ENCODE measurements at regions not wholly inside any gene's neighbourhood (a gene's known extent, or its start where the extent isn't known, plus 50 kb on each side); places are given as distances from the start of the nearest gene placed in this dataset.

GRCh38 chr21:16811011-16811410 lies 701.8 kb upstream of the CXADR start:
- Histone ChIP-seq H3K4me3 (ENCODE audit: low read length) (no peak overlapping the region), H3K27ac (ENCODE audit: low read length) (no peak overlapping the region)

GRCh38 chr21:16811970-16812369 lies 700.9 kb upstream of the CXADR start:
- H3K27me3 ChIP-seq (ENCODE audit: insufficient read depth, low read length), result no peaks in the 10 kb centered on the region
- H3K4me1 ChIP-seq (ENCODE audit: insufficient read depth, low read length), result peaks cover 6% of the 10 kb centered on the region; the same call in 1 of the 2 replicates
- H3K4me3 ChIP-seq (ENCODE audit: low read length), result no peak overlapping the region
- H3K36me3 ChIP-seq (ENCODE audit: insufficient read depth, low read depth, low read length), result no peaks in the 10 kb centered on the region
- no peak overlapping the region for H3K27ac ChIP-seq (ENCODE audit: low read length)
- no peak overlapping the region for H3K9ac ChIP-seq (ENCODE audit: low read depth, low read length)
- H3K9me3 ChIP-seq (ENCODE audit: insufficient read depth, low read depth, low read length), result no peaks in the 10 kb centered on the region

More at GRCh38 chr21:16811011-16811410, 701.8 kb upstream of the CXADR start:
- H3K4me1 ChIP-seq (ENCODE audit: insufficient read depth, low read length), result peaks cover 6% of the 10 kb centered on the region; the same call in 1 of the 2 replicates
- H3K36me3 ChIP-seq (ENCODE audit: insufficient read depth, low read depth, low read length), result no peaks in the 10 kb centered on the region
- no peaks in the 10 kb centered on the region for H3K27me3 ChIP-seq (ENCODE audit: insufficient read depth, low read length)
- no peaks in the 10 kb centered on the region for H3K9me3 ChIP-seq (ENCODE audit: insufficient read depth, low read depth, low read length)
- no peak overlapping the region for H3K9ac ChIP-seq (ENCODE audit: low read depth, low read length)

GRCh38 chr21:16815243-16815642 lies 697.6 kb upstream of the CXADR start:
- Histone ChIP-seq H3K4me1 (ENCODE audit: insufficient read depth, low read length) (peaks cover 6% of the 10 kb centered on the region; the same call in 1 of the 2 replicates), H3K9ac (ENCODE audit: low read depth, low read length) (no peak overlapping the region), H3K27me3 (ENCODE audit: insufficient read depth, low read length) (no peaks in the 10 kb centered on the region), H3K27ac (ENCODE audit: low read length) (no peak overlapping the region), H3K9me3 (ENCODE audit: insufficient read depth, low read depth, low read length) (no peaks in the 10 kb centered on the region), H3K36me3 (ENCODE audit: insufficient read depth, low read depth, low read length) (no peaks in the 10 kb centered on the region), H3K4me3 (ENCODE audit: low read length) (no peak overlapping the region)

- H3K9ac ChIP-seq (ENCODE audit: low read depth, low read length), result no peak overlapping the region
- no peaks in the 10 kb centered on the region for H3K36me3 ChIP-seq (ENCODE audit: insufficient read depth, low read depth, low read length)
- H3K9me3 ChIP-seq (ENCODE audit: insufficient read depth, low read depth, low read length), result no peaks in the 10 kb centered on the region
- H3K27me3 ChIP-seq (ENCODE audit: insufficient read depth, low read length), result no peaks in the 10 kb centered on the region
- no peaks in the 10 kb centered on the region; the same call in 1 of the 2 replicates for H3K4me1 ChIP-seq (ENCODE audit: insufficient read depth, low read length)
- H3K4me3 ChIP-seq (ENCODE audit: low read length), result no peak overlapping the region
- no peak overlapping the region for H3K27ac ChIP-seq (ENCODE audit: low read length)
These were observed 691.3 kb upstream of the CXADR start for GRCh38 chr21:16821588-16821987.

- H3K4me3 ChIP-seq (ENCODE audit: low read length), result peak overlapping the region; percentile 25
- peak overlapping the region; percentile 45 for H3K27ac ChIP-seq (ENCODE audit: low read length)
These were observed 683.3 kb upstream of the CXADR start for GRCh38 chr21:16829532-16829931.

GRCh38 chr21:16832791-16833190 lies 680.1 kb upstream of the CXADR start:
- H3K36me3 ChIP-seq (ENCODE audit: insufficient read depth, low read depth, low read length), result no peaks in the 10 kb centered on the region
- no peaks in the 10 kb centered on the region for H3K9me3 ChIP-seq (ENCODE audit: insufficient read depth, low read depth, low read length)
- no peak overlapping the region for H3K9ac ChIP-seq (ENCODE audit: low read depth, low read length)
- H3K4me3 ChIP-seq (ENCODE audit: low read length), result no peak overlapping the region
- H3K4me1 ChIP-seq (ENCODE audit: insufficient read depth, low read length), result peaks cover 29% of the 10 kb centered on the region; the same call in 1 of the 2 replicates
- H3K27ac ChIP-seq (ENCODE audit: low read length), result no peak overlapping the region
- H3K27me3 ChIP-seq (ENCODE audit: insufficient read depth, low read length), result no peaks in the 10 kb centered on the region

More at GRCh38 chr21:16829532-16829931, 683.3 kb upstream of the CXADR start:
- H3K9me3 ChIP-seq (ENCODE audit: insufficient read depth, low read depth, low read length), result no peaks in the 10 kb centered on the region
- H3K27me3 ChIP-seq (ENCODE audit: insufficient read depth, low read length), result no peaks in the 10 kb centered on the region
- H3K36me3 ChIP-seq (ENCODE audit: insufficient read depth, low read depth, low read length), result no peaks in the 10 kb centered on the region
- no peak overlapping the region; the same call in 1 of the 2 replicates for H3K9ac ChIP-seq (ENCODE audit: low read depth, low read length)
- H3K4me1 ChIP-seq (ENCODE audit: insufficient read depth, low read length), result peaks cover 24% of the 10 kb centered on the region; the same call in 1 of the 2 replicates

GRCh38 chr21:16834791-16835190 lies 678.1 kb upstream of the CXADR start:
- H3K36me3 ChIP-seq (ENCODE audit: insufficient read depth, low read depth, low read length), result no peaks in the 10 kb centered on the region
- H3K4me3 ChIP-seq (ENCODE audit: low read length), result no peak overlapping the region
- H3K4me1 ChIP-seq (ENCODE audit: insufficient read depth, low read length), result peaks cover 30% of the 10 kb centered on the region
- H3K9ac ChIP-seq (ENCODE audit: low read depth, low read length), result no peak overlapping the region
- no peaks in the 10 kb centered on the region for H3K9me3 ChIP-seq (ENCODE audit: insufficient read depth, low read depth, low read length)
- no peaks in the 10 kb centered on the region for H3K27me3 ChIP-seq (ENCODE audit: insufficient read depth, low read length)
- no peak overlapping the region for H3K27ac ChIP-seq (ENCODE audit: low read length)

GRCh38 chr21:16837321-16837720 lies 675.5 kb upstream of the CXADR start:
- no peak overlapping the region for H3K4me3 ChIP-seq (ENCODE audit: low read length)
- no peak overlapping the region for H3K9ac ChIP-seq (ENCODE audit: low read depth, low read length)
- H3K27ac ChIP-seq (ENCODE audit: low read length), result no peak overlapping the region
- H3K36me3 ChIP-seq (ENCODE audit: insufficient read depth, low read depth, low read length), result no peaks in the 10 kb centered on the region
- peaks cover 10% of the 10 kb centered on the region for H3K4me1 ChIP-seq (ENCODE audit: insufficient read depth, low read length)
- H3K27me3 ChIP-seq (ENCODE audit: insufficient read depth, low read length), result no peaks in the 10 kb centered on the region
- no peaks in the 10 kb centered on the region for H3K9me3 ChIP-seq (ENCODE audit: insufficient read depth, low read depth, low read length)

- Histone ChIP-seq H3K4me1 (ENCODE audit: insufficient read depth, low read length) (peaks cover 10% of the 10 kb centered on the region), H3K9me3 (ENCODE audit: insufficient read depth, low read depth, low read length) (no peaks in the 10 kb centered on the region), H3K27me3 (ENCODE audit: insufficient read depth, low read length) (no peaks in the 10 kb centered on the region), H3K27ac (ENCODE audit: low read length) (no peak overlapping the region), H3K36me3 (ENCODE audit: insufficient read depth, low read depth, low read length) (no peaks in the 10 kb centered on the region), H3K4me3 (ENCODE audit: low read length) (no peak overlapping the region), H3K9ac (ENCODE audit: low read depth, low read length) (no peak overlapping the region)
These were observed 675.1 kb upstream of the CXADR start for GRCh38 chr21:16837721-16838120.

GRCh38 chr21:16838331-16838730 lies 674.5 kb upstream of the CXADR start:
- H3K4me3 ChIP-seq (ENCODE audit: low read length), result no peak overlapping the region
- H3K36me3 ChIP-seq (ENCODE audit: insufficient read depth, low read depth, low read length), result no peaks in the 10 kb centered on the region
- H3K4me1 ChIP-seq (ENCODE audit: insufficient read depth, low read length), result peaks cover 10% of the 10 kb centered on the region
- H3K9ac ChIP-seq (ENCODE audit: low read depth, low read length), result no peak overlapping the region
- no peak overlapping the region for H3K27ac ChIP-seq (ENCODE audit: low read length)
- no peaks in the 10 kb centered on the region for H3K27me3 ChIP-seq (ENCODE audit: insufficient read depth, low read length)
- H3K9me3 ChIP-seq (ENCODE audit: insufficient read depth, low read depth, low read length), result no peaks in the 10 kb centered on the region

- no peak overlapping the region for H3K4me3 ChIP-seq (ENCODE audit: low read length)
- H3K4me1 ChIP-seq (ENCODE audit: insufficient read depth, low read length), result peaks cover 10% of the 10 kb centered on the region
- no peaks in the 10 kb centered on the region for H3K27me3 ChIP-seq (ENCODE audit: insufficient read depth, low read length)
- H3K36me3 ChIP-seq (ENCODE audit: insufficient read depth, low read depth, low read length), result no peaks in the 10 kb centered on the region
- H3K27ac ChIP-seq (ENCODE audit: low read length), result no peak overlapping the region
- no peak overlapping the region for H3K9ac ChIP-seq (ENCODE audit: low read depth, low read length)
- H3K9me3 ChIP-seq (ENCODE audit: insufficient read depth, low read depth, low read length), result no peaks in the 10 kb centered on the region
These were observed 672.3 kb upstream of the CXADR start for GRCh38 chr21:16840538-16840937.

- Histone ChIP-seq H3K4me3 (ENCODE audit: low read length) (no peak overlapping the region), H3K9me3 (ENCODE audit: insufficient read depth, low read depth, low read length) (no peaks in the 10 kb centered on the region), H3K27me3 (ENCODE audit: insufficient read depth, low read length) (no peaks in the 10 kb centered on the region), H3K27ac (ENCODE audit: low read length) (no peak overlapping the region), H3K9ac (ENCODE audit: low read depth, low read length) (no peak overlapping the region), H3K4me1 (ENCODE audit: insufficient read depth, low read length) (peaks cover 10% of the 10 kb centered on the region), H3K36me3 (ENCODE audit: insufficient read depth, low read depth, low read length) (no peaks in the 10 kb centered on the region)
These were observed 670.7 kb upstream of the CXADR start for GRCh38 chr21:16841975-16842695.
